KG1 (cell line): ENCODE measurements at regions not wholly inside any gene's neighbourhood (a gene's known extent, or its start where the extent isn't known, plus 50 kb on each side); places are given as distances from the start of the nearest gene placed in this dataset.
"Not testable (repeated sequence)": the region's sequence is repeated elsewhere in the genome, so short reads cannot be mapped to it uniquely, and the experiment has no call there.

Source experiments
- DNase-seq: peaks from one replicate; lab custom pipeline; 2025; lab: John Stamatoyannopoulos, UW

DNA sequence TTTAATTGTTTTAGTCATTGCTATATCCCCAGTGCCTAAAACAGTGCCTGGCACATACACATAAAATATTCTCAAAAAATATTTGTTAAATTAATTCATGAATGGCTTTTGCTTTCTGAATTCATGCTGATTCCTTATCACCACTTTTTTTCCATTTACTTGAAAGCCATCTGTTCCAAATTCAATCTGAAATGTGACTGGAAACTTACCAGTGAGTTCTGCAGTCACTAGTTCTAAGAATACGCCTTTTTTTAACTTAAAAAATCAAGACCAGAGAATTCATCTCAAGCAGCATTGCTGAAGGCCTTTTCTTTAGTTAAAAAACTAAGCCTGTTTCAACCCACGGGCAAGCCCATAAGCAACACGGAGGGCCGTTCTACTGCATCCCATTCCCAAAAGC lies 114.0 kb upstream of the ERCC4 start:
- no peak for DNase-seq

DNA sequence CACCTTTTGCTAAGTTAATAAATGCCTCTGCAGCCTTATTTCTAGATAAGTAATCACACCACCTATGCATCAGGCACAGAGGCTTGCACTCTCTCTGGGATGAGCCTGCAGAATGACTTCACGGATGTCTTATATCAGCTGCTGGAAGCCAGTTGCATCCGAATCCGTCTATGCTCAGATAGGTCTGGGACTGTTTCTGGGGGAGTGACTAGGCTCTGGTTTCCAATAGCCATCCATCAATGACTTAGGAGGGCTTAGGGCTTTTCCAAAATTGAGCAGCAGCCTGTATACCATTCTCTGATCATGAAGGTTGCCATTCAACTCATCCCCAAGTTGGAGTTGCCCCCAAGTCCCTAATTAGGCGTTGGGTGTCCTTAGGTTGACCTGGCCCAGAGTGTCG lies 113.3 kb upstream of the ERCC4 start:
- DNase-seq, result no peak

GRCh38 chr16:13808102-13808501 lies 111.9 kb upstream of the ERCC4 start:
- no peak for DNase-seq

- no peak for DNase-seq
Measured at GRCh38 chr16:13809765-13810164, 110.2 kb upstream of the ERCC4 start.

- no peak for DNase-seq
Measured at GRCh38 chr16:13811834-13812233, 108.1 kb upstream of the ERCC4 start.

DNA sequence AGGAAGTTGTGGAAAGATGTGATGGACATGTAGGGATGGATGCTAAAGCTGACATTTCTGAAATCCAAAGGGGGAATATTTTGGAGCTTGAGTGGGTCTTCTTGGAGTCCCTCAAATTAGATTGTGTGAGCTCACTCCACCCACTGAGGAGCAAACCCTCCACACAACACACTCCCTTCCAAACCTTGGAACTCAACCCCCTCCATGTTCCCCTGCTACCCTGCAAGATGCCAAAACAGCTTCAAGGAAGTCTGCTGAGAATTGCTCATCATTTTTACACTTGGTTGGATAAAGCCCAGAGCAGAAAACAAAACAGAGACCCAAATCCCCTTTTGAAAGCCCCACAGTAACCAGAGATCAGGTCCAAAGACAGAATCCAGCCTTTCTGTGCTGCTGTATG lies 103.3 kb upstream of the ERCC4 start:
- DNase-seq, result no peak

GRCh38 chr16:13823501-13823900 lies 96.5 kb upstream of the ERCC4 start:
- no peak for DNase-seq

- DNase-seq, result no peak
Measured at GRCh38 chr16:13829697-13830299, 90.2 kb upstream of the ERCC4 start.

DNA sequence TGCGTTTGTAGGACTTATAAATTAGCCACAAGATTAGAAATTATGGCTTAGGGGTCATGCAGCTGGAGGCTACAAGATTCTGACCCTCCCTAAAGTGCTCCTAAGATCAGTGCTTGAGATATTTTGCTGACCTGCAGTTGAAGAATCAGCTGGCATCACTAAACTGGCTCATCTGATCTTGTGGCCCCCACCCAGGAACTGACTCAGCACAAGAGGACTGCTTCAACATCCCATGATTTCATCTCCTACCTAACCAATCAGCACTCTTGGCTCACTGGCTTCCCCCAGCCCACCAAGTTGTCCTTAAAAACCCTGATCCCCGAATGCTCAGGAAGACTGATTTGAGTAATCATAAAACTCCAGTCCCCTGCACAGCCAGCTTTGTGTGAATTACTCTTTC lies 86.4 kb upstream of the ERCC4 start:
- no peak for DNase-seq

GRCh38 chr16:13835387-13835786 lies 84.6 kb upstream of the ERCC4 start:
- no peak for DNase-seq

DNA sequence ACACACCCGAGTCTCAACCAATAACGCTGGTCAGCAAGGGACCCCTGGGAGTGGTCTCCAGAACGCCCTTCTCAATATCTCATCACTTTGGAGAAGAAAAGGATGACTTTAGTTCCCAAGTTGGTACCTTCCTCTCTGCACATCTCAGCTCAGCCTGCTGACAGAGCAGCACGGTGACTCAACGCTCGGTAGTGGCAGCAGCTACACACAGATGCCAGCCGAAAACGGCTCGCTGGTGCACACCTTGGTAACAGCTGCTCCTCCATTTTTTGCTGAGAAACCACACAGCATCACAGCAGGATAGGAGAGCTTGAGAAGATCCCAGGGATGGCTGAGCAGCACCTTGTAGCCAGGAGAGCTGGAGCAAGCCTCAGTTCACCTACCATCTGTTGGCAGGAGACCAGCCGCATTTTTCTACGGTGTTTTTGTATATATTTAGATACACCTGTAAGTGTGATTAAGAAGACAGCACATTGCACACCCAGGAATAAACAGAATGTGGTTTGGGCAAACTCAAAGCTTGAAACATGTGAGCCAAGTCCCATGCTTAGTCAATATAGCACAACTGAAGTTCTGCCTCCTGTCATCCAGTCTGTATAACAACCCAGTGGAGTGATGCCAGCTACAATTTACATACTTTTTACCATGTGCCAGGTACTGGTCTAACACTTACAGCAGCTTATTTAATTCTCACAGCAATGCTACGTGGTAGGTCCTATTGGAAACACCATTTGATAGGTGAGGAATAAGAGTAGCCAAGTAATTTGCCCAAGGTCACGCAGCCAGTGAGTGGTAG lies 83.8 kb upstream of the ERCC4 start:
- no peak for DNase-seq

GRCh38 chr16:13838401-13839190 lies 81.4 kb upstream of the ERCC4 start:
- no peak for DNase-seq

GRCh38 chr16:13839577-13839976 lies 80.4 kb upstream of the ERCC4 start:
- no peak for DNase-seq

- no peak for DNase-seq
Measured at GRCh38 chr16:13845232-13845631, 74.7 kb upstream of the ERCC4 start.

GRCh38 chr16:13848795-13849194 lies 71.2 kb upstream of the ERCC4 start:
- no peak for DNase-seq

- DNase-seq, result not testable (repeated sequence)
Measured at GRCh38 chr16:13850173-13850572, 69.8 kb upstream of the ERCC4 start.

- DNase-seq, result no peak
Measured at GRCh38 chr16:13852827-13853226, 67.1 kb upstream of the ERCC4 start.

DNA sequence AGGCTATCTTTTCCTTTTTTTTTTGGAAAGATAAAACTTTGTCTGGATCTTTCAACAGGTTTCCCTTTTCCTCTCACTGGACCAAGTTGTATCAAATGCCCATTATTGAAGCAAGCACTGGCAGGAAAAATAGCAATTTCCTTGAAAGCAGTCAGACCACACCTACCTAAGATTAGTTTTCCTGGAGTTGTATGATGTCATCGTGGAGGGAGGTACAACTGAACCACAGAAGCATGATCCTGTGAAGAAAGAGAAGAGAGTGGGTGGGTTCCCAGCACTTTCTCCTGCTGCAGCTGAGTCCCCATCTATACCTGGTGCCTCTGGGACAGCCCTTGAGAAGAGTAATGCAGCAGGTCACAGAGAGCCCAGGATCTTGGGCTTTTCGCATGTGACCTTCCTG lies 63.6 kb upstream of the ERCC4 start:
- DNase-seq, result no peak

GRCh38 chr16:13856811-13857511 lies 63.0 kb upstream of the ERCC4 start:
- no peak for DNase-seq

GRCh38 chr16:13858873-13859580 lies 60.9 kb upstream of the ERCC4 start:
- no peak for DNase-seq

DNA sequence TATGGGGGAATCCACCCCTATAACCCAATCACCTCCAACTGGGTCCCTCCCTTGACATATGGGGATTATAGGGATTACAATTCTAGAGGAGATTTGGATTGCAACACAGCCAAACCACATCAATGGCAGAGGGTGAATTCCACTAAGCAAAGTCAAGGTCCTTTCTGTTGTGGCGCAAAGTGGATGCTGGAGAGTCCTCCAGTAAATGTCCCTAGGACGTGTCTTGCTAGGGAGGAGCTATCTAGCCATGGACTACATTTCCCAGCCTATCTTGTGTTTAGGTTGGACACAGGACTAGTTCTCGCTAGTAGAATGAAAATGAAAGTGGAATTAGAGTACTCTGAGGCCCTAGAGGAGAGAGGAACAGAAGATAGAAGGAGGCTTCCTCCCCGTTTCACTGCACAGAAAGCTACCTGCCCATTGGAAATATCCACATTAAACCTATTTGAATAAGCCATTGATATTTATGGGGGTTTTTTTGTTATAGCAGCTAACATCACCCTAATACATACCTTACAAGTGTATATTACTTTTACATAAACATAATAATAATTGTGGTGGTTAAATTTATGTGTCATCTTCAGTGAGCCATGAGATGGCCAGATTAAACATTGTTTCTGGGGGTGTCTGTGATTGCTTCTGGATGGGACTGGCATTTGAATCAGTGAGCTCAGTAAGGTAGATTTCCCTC lies 56.7 kb upstream of the ERCC4 start:
- no peak for DNase-seq
